Epithelial cell of prostate (primary cell): ENCODE measurements at regions not wholly inside any gene's neighbourhood (a gene's known extent, or its start where the extent isn't known, plus 50 kb on each side); places are given as distances from the start of the nearest gene placed in this dataset.

ENCODE experiments used
- DNase-seq: peaks from one replicate; pipeline ENCODE4 v3.0.0-alpha.2; 2011; ENCODE audit warnings: low read depth, low spot score
- H3K27ac ChIP-seq: fragments of 450-650 bp; 2 replicates; pipeline ENCODE4 v1.5.1; 2017; ENCODE audit warnings: mild to moderate bottlenecking

- no peak for DNase-seq
Measured at GRCh38 chr12:43127886-43128549, 424.0 kb downstream of the ADAMTS20 start.

GRCh38 chr12:43126652-43127375 is 425.2 kb downstream of the ADAMTS20 start:
- H3K27ac ChIP-seq: no peak overlapping the region
- no peak for DNase-seq

More at GRCh38 chr12:43127886-43128549, 424.0 kb downstream of the ADAMTS20 start:
- no peak overlapping the region for H3K27ac ChIP-seq

- DNase-seq: no peak
- H3K27ac ChIP-seq: no peak overlapping the region
Measured at GRCh38 chr12:43123461-43123860, 428.5 kb downstream of the ADAMTS20 start.

GRCh38 chr12:43120150-43120549 is 431.9 kb downstream of the ADAMTS20 start:
- H3K27ac ChIP-seq: no peak overlapping the region
- no peak for DNase-seq

- no peak for DNase-seq
- no peak overlapping the region for H3K27ac ChIP-seq
Measured at GRCh38 chr12:43118881-43119280, 433.1 kb downstream of the ADAMTS20 start.

GRCh38 chr12:43118234-43118633 is 433.8 kb downstream of the ADAMTS20 start:
- DNase-seq: no peak
- H3K27ac ChIP-seq: no peak overlapping the region

GRCh38 chr12:43117226-43117930 is 434.6 kb downstream of the ADAMTS20 start:
- no peak for DNase-seq
- no peak overlapping the region for H3K27ac ChIP-seq

GRCh38 chr12:43115441-43116160 is 436.4 kb downstream of the ADAMTS20 start:
- DNase-seq: no peak
- no peak overlapping the region for H3K27ac ChIP-seq

- DNase-seq: no peak
Measured at GRCh38 chr12:43114316-43114715, 437.7 kb downstream of the ADAMTS20 start.

GRCh38 chr12:43113616-43114015 is 438.4 kb downstream of the ADAMTS20 start:
- no peak overlapping the region for H3K27ac ChIP-seq
- DNase-seq: no peak

More at GRCh38 chr12:43114316-43114715, 437.7 kb downstream of the ADAMTS20 start:
- H3K27ac ChIP-seq: no peak overlapping the region

GRCh38 chr12:43113135-43113534 is 438.9 kb downstream of the ADAMTS20 start:
- no peak overlapping the region for H3K27ac ChIP-seq
- DNase-seq: no peak

- H3K27ac ChIP-seq: no peak overlapping the region
- DNase-seq: no peak
Measured at GRCh38 chr12:43112101-43112920, 439.7 kb downstream of the ADAMTS20 start.

- no peak overlapping the region for H3K27ac ChIP-seq
- DNase-seq: no peak
Measured at GRCh38 chr12:43111608-43112007, 440.4 kb downstream of the ADAMTS20 start.

GRCh38 chr12:43109631-43110345 is 442.2 kb downstream of the ADAMTS20 start:
- no peak for DNase-seq
- H3K27ac ChIP-seq: no peak overlapping the region

- no peak for DNase-seq
- H3K27ac ChIP-seq: no peak overlapping the region
Measured at GRCh38 chr12:43108656-43109055, 443.3 kb downstream of the ADAMTS20 start.

- DNase-seq: no peak
Measured at GRCh38 chr12:43107026-43107775, 444.8 kb downstream of the ADAMTS20 start.

GRCh38 chr12:43106355-43106754 is 445.6 kb downstream of the ADAMTS20 start:
- H3K27ac ChIP-seq: no peak overlapping the region

More at GRCh38 chr12:43107026-43107775, 444.8 kb downstream of the ADAMTS20 start:
- H3K27ac ChIP-seq: no peak overlapping the region

GRCh38 chr12:43105426-43105981 is 446.5 kb downstream of the ADAMTS20 start:
- DNase-seq: no peak
- H3K27ac ChIP-seq: no peak overlapping the region

More at GRCh38 chr12:43106355-43106754, 445.6 kb downstream of the ADAMTS20 start:
- no peak for DNase-seq
